SIG-M5 treated with dmso at 0.1 percent for 504 hours (cell line): ENCODE measurements at regions not wholly inside any gene's neighbourhood (a gene's known extent, or its start where the extent isn't known, plus 50 kb on each side); places are given as distances from the start of the nearest gene placed in this dataset.
"Not testable (repeated sequence)": the region's sequence is repeated elsewhere in the genome, so short reads cannot be mapped to it uniquely, and the experiment has no call there.

ENCODE experiments used
- DNase-seq: peaks from one replicate; lab custom pipeline; 2025; ENCODE audit not compliant: unreplicated experiment; lab: John Stamatoyannopoulos, UW

- DNase-seq = no peak
Observed at GRCh38 chr1:30171537-30172298, 551.7 kb downstream of the MATN1 start.

DNA sequence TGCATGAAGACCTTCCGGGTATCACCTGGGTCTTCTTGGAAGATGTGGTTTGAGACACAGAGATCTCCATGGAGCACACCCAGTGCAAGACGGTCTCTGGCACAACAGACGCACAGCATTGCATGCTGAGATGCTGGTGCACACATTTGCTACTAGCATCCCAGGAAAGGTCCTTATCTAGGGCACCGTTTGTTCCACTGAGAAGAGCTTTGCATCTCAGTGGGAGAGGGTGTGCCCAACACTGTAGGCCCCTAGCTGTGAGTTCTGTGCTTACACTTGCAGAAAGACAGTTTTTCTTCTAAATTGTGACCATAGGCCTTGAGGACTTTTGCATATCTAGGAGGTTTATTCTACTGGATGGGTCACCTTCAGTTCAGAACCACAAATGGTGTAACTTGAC is 554.1 kb downstream of the MATN1 start:
- no peak for DNase-seq

- DNase-seq = no peak
Observed at GRCh38 chr1:30166174-30166573, 557.2 kb downstream of the MATN1 start.

DNA sequence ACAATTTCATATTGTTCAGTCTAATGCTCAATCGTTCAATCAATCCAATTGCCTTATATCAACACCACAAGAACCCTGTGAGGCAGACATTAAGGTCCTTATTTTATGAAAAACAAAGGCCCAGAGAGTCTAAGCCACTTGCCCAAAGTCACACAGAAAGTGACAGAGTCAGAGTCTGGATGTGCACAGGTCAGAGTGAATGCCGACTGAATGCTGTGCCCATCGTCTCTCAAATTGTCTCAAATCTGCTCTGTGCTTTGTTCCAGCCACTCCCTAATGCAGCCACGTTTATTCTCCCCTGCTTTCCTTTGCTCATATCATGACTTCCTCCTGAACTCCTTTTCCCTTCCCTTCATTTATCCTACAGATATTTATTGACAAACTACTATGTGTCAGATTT is 558.3 kb downstream of the MATN1 start:
- DNase-seq = no peak

GRCh38 chr1:30164693-30165092 is 558.7 kb downstream of the MATN1 start:
- no peak for DNase-seq

DNA sequence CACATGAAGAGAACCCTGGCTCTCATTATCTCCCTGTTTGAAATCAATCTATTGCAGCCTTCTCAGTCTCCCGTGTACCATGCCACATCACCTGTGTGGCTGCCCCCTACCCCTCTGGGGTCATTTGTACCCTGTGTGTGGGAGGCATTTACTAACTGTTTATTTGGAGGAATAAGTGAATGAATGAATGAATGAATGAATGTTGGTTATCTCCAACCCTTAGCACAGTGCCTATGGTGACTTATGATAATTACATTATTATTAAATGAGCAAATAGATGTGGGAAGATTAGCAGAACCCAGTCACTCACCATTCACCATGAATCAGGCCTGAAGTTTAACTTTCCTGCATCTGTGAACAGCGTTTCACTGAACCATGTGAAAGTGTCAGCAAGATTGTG is 560.8 kb downstream of the MATN1 start:
- DNase-seq = no peak

DNA sequence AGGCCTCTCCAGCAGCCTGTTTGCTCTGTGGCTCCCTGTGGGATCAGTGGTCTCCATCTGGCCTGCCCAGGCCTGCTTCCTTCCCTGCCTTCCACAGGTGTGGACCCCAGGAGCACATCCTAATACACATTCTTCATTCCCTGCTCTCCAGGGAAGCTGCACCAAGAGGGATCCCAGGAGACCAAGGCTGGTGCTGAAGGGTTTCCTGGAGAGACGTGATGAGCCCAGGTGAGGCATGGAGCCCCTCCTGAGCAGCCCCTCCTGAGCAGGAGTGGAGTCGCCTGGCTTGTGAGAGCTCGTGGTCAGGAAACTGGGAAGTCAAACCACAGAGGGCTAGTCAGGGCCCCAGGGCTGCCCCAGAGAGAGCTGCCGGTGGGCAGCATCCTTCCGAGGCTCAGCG is 561.4 kb downstream of the MATN1 start:
- DNase-seq = no peak

DNA sequence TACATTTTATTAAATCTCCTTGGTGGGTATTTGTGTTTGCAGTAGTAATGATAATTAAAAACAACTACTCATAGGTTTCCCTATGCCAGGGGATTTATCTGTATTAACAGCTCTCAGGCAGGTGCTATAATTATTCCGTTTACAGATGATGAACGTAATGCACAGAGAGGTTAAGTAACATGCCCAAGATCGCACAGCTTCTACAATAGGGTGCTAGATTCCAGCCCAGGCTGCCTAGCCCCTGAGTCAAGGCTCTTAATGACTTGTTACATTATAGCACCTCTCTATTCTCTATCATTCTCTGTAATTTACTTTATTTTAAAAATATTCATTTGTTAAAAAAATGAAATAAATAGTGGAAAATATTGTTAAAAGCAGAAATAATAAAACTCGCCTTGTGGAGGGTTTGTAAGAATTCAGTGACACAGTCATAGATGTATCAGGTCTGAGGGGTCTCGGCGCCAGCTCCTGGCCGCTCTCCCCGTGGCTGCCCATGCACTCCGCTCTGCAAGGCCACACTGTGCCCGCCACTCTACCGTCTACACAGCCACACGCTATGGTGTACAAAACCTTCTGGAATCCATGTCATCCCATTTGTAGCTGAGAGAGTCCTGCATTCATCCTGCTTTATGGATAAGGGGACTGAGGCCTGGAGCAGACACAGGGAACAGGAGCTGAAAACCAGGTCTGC is 562.2 kb downstream of the MATN1 start:
- no peak for DNase-seq

DNA sequence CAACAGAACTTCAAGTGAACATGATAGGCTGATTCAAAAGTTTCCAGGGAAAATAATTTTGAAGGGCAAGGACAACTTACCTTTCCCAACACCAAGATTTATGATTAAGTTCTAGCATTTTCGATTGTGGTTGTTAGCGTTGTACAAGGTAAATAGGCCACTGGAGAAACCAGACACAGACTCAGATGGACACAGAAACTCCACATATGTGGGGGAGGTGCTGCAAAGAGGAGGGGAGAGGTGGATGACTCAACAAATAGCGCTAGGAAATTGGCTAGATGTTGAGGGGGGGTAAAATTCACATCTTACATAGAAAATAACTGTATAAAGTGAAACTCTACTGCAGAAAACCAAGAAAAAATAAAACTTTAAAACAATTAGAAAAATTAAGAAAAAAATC is 564.4 kb downstream of the MATN1 start:
- DNase-seq = no peak

DNA sequence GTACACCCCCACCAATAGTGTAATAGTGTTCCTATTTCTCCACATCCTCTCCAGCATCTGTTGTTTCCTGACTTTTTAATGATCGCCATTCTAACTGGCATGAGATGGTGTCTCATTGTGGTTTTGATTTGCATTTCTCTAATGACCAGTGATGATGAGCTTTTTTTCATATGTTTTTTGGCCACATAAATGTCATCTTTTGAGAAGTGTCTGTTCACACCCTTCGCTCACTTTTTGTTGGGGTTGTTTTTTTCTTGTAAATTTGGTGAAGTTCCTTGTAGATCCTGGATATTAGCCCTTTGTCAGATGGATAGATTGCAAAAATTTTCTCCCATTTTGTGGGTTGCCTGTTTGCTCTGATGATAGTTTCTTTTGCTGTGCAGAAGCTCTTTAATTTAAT is 567.7 kb downstream of the MATN1 start:
- DNase-seq = not testable (repeated sequence)

DNA sequence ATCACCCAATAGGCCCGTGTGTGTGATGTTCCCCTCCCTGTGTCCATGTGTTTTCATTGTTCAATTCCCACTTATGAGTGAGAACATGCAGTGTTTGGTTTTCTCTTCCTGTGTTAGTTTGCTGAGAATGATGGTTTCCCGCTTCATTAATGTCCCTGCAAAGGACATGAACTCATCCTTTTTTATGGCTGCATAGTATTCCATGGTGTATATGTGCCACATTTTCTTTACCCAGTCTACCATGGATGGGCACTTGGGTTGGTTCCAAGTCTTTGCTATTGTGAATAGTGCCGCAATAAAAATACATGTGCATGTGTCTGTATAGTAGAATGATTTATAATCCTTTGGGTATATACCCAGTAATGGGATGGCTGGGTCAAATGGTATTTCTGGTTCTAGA is 568.1 kb downstream of the MATN1 start:
- not testable (repeated sequence) for DNase-seq

DNA sequence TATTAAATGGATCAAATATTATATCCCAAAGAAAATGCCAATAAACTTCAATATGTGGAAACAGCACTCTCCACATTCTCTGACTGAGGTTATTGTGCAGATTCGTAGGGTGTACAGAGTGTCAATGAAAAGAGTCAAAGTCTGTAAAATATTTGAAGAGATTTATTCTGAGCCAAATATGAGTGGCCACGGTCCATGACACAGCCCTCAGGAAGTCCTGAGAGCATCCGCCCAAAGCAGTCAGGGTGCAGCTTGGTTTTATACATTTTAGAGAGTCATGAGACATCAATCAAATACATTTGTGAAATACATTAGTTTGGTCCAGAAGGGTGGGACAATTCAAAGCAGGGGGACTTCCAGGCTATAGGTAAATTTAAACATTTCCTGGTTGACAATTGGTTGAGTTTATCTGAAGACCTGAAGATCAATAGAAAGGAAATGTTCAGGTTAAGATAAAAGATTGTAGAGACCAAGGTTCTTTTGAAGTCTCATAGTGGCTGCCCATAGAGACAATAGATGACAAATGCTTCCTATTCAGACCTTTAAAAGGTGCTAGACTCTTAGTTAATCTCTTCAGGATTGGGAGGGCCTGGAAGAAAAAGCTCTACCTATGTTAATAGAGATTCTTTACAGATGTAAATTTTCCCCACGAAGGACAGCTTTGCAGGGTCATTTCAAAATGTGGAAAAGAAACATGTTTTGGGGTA is 569.5 kb downstream of the MATN1 start:
- no peak for DNase-seq

GRCh38 chr1:30151826-30152225 is 571.6 kb downstream of the MATN1 start:
- DNase-seq = no peak

DNA sequence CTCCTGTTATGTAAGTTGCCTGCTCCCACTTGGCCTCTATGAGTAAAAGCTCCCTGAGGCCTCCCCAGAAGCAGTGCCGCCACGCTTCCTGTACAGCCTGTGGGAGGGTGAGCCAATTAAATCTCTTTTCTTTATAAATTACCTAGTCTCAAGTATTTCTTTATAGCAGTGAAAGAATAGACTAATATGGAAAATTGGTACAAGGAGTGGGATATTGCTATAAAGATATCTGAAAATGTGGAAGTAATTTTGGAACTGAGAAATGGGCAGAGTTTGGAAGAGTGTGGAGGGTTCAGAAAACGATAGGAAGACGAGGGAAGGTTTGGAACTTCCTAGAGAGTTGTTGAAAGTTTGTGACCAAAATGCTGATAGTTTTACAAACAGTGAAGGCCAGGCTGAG is 572.3 kb downstream of the MATN1 start:
- no peak for DNase-seq

DNA sequence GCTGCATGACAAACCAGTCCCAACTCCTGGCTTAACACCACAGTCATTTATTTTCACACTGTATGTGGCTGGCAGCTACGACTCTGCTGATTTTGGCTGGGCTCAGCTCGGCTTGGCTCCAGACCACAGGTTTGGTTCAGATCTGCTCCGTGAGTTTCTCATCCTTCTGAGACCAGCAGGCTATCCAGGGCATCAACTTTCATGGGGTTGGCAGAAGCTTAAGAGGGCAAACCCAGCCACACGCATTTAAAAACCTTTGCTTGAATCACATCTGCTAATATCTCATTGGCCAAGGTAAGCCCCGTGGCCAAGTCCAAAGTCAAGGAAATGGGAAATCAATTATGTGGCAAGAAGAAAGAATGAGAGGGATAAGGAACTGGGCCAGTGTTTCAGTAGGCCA is 574.2 kb downstream of the MATN1 start:
- DNase-seq = no peak

DNA sequence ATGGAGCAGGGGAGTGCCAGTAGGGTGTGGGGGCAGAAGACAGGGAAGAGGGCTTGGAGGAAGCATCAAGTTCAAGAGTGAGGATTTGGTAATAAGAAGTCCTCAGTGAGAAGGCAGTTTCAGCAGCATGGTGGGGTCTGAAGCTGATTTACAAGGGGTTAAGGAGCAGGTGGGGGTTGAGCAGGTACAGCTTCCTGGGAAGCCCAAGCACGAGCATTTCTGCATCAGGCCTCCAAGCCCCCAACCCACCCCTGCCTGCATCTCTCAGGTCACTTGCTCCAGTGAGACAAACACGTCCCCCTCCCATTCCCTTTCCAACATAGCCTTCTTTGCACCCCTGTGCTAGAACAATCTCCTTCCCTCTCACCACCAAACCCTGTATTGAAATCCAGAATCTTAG is 574.7 kb downstream of the MATN1 start:
- DNase-seq = no peak

DNA sequence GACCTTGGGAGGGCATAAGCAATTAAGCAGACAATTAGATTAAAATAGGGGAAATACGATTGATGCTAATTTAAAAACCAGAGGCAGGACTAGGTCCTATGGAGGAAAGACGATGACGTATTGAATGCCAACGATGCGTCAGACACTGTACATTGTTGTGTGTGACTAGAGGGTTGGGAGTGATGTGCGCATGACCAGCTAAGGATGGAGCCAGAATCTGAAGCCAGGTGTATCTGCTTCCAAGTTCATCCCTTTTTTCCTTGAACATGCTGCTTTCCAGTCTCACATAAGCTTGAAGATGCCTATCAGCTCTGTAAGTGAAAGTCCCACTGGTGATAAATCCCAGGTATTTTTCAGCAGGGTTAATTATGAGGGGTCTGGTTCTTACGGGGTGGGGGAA is 576.2 kb downstream of the MATN1 start:
- no peak for DNase-seq

DNA sequence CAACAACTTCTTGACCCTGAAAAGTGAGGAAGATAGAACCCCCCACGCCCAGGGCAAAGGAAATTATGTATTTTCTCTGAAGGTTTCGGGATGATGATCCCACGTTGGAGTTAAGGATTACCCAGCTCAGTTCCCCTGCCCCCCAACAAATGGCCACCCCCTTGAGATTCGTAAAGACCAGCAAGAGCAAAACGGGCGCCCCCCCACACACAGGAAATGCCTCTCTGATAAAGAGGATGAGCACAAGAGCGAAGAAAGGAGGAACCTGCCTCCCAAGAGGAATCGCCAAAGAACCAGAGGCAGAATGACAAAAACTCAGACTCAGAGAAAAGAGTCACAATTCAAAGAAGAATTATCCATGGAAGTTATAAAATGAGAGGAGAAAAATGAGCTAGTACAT is 576.9 kb downstream of the MATN1 start:
- no peak for DNase-seq

DNA sequence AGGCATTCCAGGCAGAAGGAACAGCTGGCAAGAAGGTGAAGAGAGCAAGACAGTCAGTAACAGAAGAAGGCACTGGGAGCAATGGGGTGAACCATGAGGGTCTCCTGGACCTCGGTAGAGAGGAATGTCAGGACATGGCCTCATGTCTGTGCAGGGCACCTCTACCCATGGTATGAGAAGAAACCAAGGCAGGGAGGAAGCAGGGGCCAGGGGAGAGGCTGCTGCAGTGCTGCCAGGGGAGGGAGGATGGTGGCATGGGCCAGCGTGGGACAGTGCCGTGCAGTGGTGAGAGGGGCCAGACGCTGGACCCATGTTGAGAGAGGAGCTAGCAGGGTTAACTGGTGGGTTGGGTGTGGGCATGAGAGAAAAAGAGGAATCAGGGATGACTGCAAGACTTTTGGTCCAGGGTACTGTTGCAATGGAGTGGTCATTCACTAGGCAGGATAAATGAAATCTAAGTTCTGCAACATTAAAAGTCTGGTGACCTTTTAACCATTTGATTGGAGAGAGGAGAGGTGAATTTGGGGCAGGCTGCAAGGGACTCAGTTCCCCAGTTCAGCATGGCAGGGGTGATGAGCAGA is 577.6 kb downstream of the MATN1 start:
- DNase-seq = no peak

- no peak for DNase-seq
Observed at GRCh38 chr1:30144831-30145230, 578.6 kb downstream of the MATN1 start.

GRCh38 chr1:30143517-30143916 is 579.9 kb downstream of the MATN1 start:
- DNase-seq = no peak

DNA sequence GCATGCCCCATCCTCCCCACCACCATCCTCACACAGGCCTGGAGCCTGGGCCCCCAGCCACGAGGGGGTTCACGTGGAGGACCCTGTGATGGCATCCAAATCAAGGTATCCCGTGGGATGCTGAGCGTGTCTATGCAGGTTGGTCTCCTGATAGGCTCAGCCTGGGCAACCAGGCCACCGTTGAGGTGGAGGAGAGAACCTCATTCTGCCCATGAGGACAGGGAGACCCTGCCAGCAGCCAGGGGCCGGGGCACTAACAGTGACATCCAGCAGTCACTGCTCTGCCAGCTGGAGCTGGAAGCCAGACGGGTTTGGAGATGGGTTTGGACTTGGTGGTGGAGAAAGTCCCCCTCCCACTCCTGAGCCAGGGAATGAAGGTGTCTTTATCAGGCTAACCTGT is 582.8 kb downstream of the MATN1 start:
- DNase-seq = no peak
